NCI-H2107 treated with DMSO at 0.1 percent for 48 hours (cell line): ENCODE measurements at regions not wholly inside any gene's neighbourhood (a gene's known extent, or its start where the extent isn't known, plus 50 kb on each side); places are given as distances from the start of the nearest gene placed in this dataset.
"Not testable (repeated sequence)": the region's sequence is repeated elsewhere in the genome, so short reads cannot be mapped to it uniquely, and the experiment has no call there.

Source experiments
- DNase-seq: peaks from one replicate; lab custom pipeline; 2025; ENCODE audit not compliant: unreplicated experiment; lab: John Stamatoyannopoulos, UW

DNA sequence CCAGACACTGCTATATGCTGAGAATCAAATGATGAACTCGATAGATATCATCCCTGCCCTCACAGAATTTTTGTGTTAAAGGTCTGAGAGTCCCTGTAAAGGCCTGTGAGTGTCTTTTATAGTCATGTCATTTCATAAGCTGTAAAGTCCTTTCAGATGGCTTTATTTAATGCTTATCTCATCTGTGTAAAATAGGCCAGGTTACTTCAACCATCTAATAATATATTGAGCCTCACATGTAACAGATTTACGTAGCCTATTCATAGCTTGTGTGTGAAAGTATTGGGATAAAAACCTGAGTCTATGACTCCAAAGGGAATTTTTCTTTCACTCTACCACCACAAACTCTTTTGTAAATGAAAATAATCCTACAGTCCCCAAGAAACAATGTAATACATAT is 672.0 kb upstream of the SYT4 start:
- DNase-seq = no peak

DNA sequence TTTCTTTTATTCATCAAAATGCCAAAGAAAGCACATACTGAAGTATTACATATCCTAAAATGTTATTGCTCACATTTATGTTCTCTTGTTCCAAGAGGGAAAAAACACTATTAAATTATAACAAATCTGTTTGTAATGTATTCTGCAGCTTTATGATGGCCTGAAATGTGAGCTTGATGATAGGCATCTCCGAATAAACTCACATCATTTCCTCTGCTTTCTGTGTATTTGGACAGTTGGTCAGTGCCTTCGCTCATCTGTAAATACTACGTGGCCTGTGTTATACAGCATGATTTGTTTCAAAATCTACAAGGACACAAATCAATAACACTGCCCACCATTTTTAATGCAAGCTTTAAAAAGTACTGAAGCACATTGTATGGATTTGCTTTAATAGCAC is 672.8 kb upstream of the SYT4 start:
- DNase-seq = no peak

DNA sequence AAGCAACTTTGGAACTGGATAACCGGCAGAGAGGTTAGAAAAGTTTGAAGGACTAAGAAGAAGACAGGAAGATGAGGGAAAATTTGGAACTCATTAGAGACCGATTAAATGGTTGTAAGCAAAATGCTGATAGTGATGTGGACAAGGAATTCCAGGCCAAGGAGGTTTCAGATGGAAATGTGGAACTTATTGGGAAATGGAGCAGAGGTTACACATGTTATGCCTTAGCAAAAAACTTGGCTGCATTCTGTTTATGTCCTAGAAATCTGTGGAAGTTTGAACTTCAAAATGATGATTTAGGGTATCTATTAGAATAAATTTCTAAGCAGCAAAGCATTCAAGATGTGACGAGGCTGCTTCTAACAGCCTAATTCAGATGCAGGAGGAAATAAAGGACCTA is 675.1 kb upstream of the SYT4 start:
- no peak for DNase-seq

DNA sequence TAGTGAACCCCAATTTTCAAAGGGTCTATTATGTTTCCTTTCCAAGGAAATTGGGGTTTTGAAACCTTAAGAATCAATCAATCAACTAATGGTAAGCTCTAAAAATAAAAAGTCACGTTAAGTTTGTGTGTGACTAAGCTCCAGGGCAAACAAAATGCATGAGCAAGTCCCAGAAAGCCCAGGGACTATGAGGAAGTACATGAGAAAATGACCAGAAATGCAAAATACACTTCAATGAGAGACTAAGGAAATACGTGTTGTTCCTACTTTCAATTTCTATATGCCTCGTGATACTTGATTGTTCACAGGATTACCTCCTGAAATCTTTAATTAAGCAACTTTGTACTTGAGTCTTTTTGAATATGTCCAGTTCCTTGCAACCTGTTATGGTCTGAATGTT is 684.4 kb upstream of the SYT4 start:
- no peak for DNase-seq

DNA sequence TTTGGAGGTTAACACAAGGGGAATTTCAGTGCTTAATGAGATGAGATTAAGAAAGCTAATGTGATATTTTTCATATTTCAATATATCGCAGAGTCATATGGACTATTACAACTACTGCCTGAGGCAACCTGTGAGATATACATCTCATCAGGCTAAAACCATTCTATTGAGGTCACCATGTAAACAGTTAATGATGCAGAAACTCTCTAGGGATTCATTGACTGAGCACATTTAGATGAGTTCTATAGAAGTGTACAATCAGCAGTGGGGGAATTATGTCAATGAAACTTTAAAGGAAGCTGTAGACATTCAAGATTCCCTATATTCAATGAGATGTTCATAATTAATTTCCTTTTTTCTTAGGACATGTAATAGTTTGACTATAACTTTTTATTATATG is 687.4 kb upstream of the SYT4 start:
- DNase-seq = no peak

DNA sequence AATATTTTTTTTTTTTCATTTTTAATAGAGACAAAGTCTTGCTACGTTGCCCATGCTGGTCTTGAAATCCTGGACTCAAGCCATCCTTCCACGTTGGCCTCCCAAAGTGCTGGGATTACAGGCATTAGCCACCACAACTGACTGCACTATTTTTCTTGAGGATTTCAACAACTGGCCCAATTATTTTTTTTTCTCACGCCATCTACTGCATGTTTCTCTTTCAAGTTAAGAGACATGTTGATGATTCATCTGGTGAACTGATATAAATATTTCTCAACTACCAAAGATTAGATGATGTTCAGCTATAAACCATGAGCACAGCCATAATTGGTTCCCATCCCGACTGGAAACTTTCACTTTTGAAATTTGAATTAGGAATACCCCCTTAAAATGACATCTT is 688.4 kb upstream of the SYT4 start:
- DNase-seq = no peak

DNA sequence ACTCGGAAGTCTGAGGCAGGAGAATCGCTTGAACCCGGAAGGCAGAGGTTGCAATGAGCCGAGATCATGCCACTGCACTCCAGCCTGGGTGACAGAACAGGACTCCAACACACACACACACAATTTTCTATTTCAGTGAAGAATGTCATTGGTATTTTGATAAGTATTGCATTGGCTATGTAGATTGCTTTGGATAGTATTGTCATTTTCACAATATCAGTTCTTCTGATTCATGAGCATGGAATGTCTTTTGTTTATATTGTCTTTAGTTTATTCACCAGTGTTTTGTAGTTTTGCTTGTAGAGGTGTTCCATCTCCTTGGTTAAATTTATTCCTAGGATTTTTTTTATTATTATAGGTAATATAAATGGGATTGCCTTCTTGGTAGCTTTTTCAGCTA is 693.4 kb upstream of the SYT4 start:
- no peak for DNase-seq

DNA sequence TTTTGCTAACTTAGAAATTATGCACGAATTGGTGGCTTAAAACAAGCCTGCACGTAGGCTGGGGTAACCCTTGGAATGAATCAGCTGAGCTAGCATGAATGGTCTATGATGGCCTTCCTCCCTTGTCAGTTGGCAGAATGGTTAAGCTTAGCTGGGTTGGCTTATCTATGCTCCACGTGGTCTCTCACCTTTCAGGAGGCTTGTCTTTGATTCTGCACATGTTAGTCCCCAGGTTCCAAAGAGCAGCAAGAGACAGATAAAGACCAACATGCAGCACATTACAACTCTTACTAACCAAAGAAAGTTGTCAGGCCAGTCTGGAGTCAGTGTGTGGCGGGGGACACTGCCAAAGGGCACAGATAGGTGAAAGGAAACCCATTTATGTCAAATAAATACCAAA is 700.9 kb upstream of the SYT4 start:
- no peak for DNase-seq

DNA sequence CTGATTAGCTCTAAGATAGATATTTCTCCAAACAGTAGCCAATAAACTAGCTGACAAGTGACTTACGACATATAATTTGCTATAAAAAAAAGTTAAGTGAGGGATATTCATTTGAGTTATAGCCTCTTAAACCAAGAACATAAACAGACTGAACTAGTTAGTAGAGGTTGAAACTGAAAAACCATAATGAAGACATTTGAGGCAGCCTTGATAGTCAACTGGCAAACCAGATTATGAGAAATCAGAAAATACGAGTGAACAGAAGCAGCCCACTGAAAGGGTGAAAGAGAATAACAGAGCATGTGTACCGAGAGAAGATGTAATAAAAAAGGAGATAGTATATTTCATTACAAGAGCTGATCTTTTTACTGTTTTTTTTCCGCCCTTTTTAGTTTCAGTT is 698.1 kb upstream of the SETBP1 start:
- DNase-seq = no peak

DNA sequence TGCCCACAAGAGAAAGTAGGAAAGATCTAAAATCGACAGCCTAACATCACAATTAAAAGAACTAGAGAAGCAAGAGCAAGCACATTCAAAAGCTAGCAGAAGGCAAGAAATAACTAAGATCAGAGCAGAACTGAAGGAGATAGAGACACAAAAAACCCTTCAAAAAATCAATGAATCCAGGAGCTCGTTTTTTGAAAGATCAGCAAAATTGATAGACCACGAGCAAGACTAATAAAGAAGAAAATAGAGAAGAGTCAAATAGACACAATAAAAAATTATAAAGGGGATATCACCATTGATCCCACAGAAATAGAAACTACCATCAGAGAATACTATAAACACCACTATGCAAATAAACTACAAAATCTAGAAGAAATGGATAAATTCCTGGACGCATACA is 693.6 kb upstream of the SETBP1 start:
- not testable (repeated sequence) for DNase-seq

DNA sequence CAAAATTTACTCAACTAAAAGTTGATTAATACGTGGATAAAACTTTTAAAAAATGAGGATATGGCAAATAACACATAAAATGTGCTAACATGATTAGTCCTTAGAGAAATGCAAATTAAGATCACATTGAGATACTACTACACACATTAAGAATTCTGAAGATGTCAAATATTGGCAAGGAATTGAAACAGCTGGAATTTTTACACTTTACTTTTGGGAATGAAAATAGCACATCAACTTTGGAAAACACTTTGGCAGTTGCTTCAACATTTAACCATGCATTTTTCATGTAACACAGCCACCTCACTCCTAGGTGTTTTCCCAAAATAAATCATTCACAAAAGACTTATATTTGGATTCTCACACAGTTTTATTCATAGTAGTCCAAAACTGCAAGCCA is 687.9 kb upstream of the SETBP1 start:
- DNase-seq = no peak

DNA sequence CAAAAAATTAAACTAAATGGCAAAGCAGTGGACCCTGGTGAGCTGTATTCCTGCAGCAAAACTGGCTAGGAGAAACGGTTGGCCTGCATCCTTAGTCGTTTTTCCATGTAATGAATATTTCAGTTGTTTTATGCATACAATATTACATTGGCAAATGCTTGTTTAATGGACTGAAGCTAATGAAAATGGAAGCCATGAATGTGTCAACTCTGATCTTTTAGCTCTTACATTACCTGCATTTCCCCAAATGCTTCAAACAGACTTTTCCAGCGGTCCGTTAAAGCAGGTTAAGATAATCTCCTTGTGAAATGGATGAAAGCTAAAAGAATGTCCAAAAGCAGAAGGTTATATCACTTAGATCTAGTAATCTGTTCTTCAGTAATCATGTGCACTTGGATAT is 686.3 kb upstream of the SETBP1 start:
- DNase-seq = no peak

DNA sequence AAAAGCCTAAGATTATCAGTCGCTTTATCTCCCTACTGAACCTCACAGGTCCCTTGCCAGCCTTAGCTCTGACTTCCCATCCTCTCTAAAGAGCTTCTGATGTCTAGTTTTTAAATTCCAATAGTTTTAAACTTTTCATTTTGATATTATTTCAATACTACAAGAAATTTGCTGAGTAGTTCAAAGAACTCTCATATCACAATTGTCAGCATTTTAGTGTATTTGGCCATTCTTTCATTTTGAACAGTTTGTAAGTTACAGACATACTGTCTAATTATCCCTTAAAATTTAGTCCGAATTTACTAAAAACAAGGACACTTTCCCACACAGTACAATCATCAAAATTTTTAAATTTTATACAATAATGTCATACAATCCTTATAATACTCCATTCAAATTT is 666.8 kb upstream of the SETBP1 start:
- DNase-seq = no peak

DNA sequence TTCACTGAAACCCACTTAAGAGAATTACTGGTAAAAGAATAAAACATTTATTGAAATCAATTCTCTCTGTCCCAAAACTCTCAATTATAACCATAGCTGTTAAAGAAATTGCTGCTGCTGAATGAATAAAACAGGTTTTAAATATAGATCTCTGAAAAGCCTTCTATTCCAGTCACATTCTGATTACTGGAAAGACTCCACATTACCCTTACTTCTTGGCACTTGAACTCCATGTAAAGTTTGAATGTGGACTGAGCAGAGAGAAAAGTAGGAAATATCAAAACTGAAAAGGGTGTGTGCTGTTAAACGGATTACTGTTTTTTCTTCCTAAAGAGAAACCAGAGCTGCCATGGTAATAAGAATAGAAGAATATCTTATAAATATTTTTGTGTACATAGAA is 655.3 kb upstream of the SETBP1 start:
- DNase-seq = no peak

DNA sequence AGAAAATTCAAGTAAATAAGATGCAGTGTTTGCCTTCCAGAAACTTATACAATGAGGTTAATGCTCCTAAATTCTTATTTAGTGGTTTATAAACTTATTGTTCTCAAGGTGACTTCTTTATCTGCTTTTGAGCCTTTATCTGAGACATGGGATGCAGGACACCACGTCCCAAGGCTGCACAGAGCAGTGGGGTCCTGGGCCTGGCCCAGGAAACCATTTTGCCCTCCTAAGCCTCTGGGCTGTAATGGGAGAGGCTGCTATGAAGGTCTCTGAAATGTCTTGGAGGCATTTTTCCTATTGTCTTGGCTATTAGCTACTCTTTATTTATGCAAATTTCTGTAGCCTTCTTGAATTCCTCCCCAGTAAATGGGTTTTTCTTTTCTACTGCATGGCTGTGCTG is 652.6 kb upstream of the SETBP1 start:
- DNase-seq = no peak

DNA sequence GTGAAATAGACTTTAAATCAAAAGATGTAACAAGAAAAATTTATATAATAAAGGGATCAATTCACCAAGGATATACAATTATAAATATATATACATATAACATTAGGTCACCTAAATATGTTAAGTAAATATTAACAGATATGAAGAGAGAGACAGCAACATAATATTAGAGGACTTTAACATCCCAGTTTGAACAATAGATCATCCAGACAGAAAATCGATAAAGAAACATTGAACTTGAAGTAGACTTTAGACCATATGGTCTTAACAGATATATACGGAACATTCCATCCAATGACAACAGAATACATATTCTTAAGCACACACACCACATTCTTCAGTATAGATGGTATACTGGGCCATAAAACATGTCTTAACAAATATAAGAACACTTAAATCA is 649.6 kb upstream of the SETBP1 start:
- DNase-seq = no peak

DNA sequence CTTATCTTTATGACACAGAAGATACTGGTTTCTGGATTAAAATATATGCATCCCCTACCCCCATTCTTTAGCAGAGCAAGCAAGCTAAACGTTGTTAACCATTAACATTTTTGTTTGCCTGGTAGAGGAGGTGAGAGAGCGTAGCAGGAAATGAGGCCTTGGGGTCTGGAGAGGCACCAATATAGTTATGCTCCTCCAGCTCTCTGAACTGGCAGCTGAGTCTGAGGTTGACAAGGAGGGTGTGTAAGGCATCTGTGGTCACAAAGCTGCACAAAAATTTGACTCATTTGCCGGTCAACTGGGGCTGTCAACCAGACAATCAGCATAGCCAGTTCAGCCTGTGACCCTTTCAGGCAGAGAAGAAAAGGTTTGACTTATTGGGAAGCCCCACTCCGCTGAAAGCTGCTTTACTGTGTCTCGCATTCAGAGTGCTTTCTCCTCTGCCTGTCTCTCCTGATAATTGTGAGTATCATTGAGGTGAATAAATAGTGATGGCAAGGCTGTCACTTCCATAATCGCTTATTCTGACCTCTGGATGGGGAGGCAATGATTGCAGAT is 647.5 kb upstream of the SETBP1 start:
- no peak for DNase-seq

DNA sequence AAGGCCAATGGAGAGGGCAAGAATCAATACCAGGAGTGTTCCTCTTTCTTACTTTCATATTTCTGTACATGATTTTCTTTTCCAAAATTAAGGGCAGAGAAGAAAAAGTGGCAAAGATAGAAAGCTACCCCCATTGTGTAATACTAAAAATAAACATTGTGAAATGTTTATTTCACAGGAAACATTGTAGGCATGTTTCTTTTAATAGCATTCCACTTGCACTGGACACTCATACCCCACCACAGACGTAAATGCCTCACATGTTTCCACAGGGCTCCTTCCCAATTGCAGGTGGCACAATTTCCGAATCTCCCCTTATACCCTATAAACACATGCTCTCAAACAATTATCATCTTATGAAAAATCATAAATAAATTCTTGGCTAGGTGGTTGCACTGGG is 645.1 kb upstream of the SETBP1 start:
- no peak for DNase-seq

DNA sequence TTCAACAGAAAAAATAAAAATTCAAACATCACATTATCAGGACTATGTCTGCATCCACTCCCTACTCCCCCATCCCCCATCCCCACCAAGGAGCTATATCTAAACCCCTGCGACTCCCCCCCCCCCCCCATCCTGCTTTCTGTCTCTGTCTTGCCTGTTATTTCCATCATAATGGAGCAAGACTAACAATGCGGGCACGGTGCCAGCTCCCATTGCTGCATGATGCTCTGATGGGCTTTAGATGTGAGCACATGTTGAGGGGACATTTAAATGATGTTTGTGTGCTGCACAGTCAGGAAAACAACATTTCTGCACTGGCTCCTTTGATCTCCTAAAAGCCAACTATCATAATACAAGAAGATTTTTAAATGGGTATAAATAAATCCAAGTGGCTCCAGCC is 644.2 kb upstream of the SETBP1 start:
- DNase-seq = no peak

DNA sequence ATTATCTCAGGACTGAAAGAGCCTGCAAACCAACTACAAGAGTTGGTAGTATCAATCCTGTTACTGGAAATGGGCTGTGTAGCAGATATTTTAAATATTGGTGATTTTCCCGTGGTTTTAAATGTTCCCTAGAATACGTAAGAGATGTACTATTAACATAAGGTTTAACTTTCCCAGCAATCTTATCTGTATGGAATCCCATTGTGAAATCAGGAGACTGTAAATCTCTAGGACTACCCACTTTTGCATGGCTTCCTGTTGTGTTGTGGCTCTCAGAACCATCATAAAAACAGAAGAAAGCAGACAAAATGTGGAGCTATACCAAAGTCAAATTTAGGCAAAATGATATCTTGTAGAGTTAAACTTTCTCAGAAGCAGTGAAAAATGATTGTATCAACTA is 641.5 kb upstream of the SETBP1 start:
- DNase-seq = no peak

DNA sequence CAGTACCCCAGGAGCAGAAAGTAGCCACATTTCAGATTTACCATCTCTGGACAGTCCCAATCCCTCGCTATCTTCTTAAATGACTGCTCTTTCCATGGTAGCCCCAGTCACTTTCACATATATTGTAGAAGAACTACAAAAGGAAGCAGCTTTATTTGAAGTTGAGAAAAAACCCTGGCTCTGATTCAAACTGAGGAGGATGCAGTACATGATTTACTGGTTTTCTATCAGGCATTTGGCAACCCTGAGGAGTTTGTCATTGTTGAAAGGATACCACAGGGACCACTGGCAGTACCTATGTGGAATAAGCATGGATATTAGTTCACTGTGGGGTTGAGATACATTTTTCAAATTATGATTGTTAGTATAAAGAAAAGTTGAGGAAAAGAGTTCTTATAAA is 640.9 kb upstream of the SETBP1 start:
- no peak for DNase-seq

DNA sequence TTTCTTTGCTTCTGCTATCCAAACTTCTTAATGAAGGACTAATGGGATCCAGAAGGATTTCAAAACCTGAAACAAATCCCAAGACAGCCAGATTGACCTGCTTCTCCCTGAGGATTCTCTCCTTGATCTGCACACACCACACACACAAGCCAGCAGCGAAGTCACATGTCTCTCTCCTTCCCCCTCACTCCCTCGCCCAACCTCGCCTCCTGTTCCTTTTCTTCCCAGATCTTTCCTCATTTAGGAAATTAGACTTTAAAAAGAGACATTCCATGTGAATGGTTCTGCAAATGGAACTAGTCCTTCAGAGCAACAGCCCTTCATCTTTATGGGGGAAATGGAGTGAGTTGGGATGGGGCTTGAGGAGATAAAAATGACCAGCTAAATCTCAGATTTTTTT is 639.1 kb upstream of the SETBP1 start:
- DNase-seq = no peak

DNA sequence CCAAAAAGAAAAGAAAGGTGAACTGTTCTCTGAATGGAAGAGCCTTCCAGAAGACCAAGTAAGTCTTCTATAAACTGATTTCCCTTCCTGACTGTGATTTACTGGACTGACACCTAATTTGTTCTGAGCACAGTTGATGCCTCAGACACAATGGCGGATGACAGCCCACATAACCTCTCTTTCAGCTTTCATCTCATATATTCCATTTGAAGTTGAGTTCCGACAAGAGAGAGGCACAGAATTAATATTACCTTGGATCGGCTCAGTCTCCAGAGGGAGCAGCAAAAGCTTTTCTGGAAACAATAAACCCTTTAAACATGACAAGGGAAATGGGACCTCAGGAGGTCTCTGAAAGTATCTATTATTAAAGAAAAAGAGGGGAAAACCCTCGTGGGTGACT is 638.7 kb upstream of the SETBP1 start:
- no peak for DNase-seq

DNA sequence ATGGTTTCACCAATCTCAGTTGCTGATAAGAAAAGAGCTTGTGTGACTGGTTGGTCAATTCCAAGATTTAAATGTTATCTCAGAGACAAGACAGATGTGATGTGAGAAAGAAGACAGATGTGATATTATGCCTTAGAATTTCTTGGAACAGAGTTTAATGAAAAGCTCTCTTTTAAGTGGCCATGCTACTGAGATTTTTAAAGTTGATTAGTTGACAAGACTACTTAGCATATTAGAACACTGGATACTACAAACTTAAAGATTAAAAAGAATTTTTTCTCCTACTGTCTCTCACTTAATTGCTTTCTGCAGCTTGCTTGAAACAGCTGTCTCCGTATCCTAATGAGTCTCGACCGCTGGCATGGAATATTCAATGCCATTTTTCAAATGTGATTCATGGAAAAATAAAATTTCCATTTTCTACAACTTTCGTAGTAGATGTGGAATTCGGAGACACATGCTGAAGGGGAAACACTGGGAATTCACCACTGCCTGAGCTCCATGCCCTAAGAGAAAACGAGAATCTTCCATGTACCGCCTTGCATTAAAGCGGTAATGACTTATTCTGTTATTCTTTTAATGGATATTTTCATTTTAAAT is 634.2 kb upstream of the SETBP1 start:
- DNase-seq = no peak
